K562 (cell line): ENCODE measurements at regions not wholly inside any gene's neighbourhood (a gene's known extent, or its start where the extent isn't known, plus 50 kb on each side); places are given as distances from the start of the nearest gene placed in this dataset.

Source experiments
- ATAC-seq: fragments of 200-7000 bp; cut with Tn5 transposase; 3 replicates; pipeline ENCODE4 v1.9.1; 2020; ENCODE audit warnings: moderate library complexity
- BruUV-seq: library from RNA; stranded (reverse); fragments of 400-500 nt; replicated peaks from 2 replicates; lab custom pipeline; 2021; lab: Mats Ljungman, UMichigan
- CTCF ChIA-PET: fragments of 300-600 bp; formaldehyde crosslinking; extraction: SDS; loops from one replicate; lab custom pipeline; 2021; ENCODE audit warnings: low intra/inter-chr PET ratio; lab: Yijun Ruan, JAX
- POLR2A ChIA-PET: fragments of 300-600, 350-650 bp; sonication (Branson Sonifier 250); formaldehyde crosslinking; extraction: SDS; loops from one replicate; lab custom pipeline; 2021; ENCODE audit warnings: antibody characterized with exemption, inconsistent platforms; lab: Yijun Ruan, JAX
- DNase-seq, 4 experiments: peaks; one replicate each; pipeline versions ENCODE4 v3.0.0 to v3.0.0-alpha.2; 2011 to 2018; ENCODE audit warnings: low spot score in 3 of 4, mixed read lengths in 3 of 4; ENCODE audit errors: extremely low read depth in 1 of 4
- FAIRE-seq: peaks from 2 replicates; lab custom pipeline; 2011; peaks lifted over from hg19 to GRCh38; lab: Jason Lieb, UNC
- H2AFZ ChIP-seq: 2 replicates; pipeline ENCODE4 v1.6.0; 2011; ENCODE audit warnings: low read depth, low read length, control low read depth, inconsistent platforms
- H3K27ac ChIP-seq: fragments of 200-600 bp; 3 replicates; pipeline ENCODE4 v1.8.0; 2011; ENCODE audit warnings: low read depth, mild to moderate bottlenecking, control low read depth, inconsistent platforms, low read length, moderate library complexity, mixed read lengths; ENCODE audit errors: extremely low read depth
- H3K27me3 ChIP-seq, 2 experiments: fragments of 300-600 bp in 1 of 2; 2 replicates in 1 of 2; 3 replicates in 1 of 2; pipeline versions ENCODE4 v1.6.0 to v1.8.0; 2011; ENCODE audit warnings: inconsistent platforms in 2 of 2, low read length in 2 of 2, mild to moderate bottlenecking in 1 of 2, mixed read lengths in 1 of 2, moderate library complexity in 1 of 2; ENCODE audit not compliant: control insufficient read depth in 2 of 2, insufficient read depth in 2 of 2
- H3K36me3 ChIP-seq: fragments of 300-600 bp; 3 replicates; pipeline ENCODE4 v1.8.0; 2011; ENCODE audit warnings: mild to moderate bottlenecking, low read length, inconsistent platforms; ENCODE audit not compliant: control insufficient read depth, insufficient read depth
- H3K4me1 ChIP-seq, 2 experiments: fragments of 200-600 bp in 1 of 2; replicated peaks in 1 of 2; 2 replicates in 1 of 2; 3 replicates in 1 of 2; pipeline versions ENCODE4 v1.5.1 to v1.8.0; 2011; ENCODE audit warnings: inconsistent platforms in 2 of 2, low read length in 2 of 2, mild to moderate bottlenecking in 1 of 2, mixed read lengths in 1 of 2, moderate library complexity in 1 of 2; ENCODE audit not compliant: control insufficient read depth in 2 of 2, insufficient read depth in 2 of 2
- H3K4me2 ChIP-seq: 2 replicates; pipeline ENCODE4 v1.6.1; 2011; ENCODE audit warnings: low read length, control low read depth, inconsistent platforms, mixed read lengths; ENCODE audit not compliant: insufficient read depth
- H3K4me3 ChIP-seq: fragments of 200-600 bp; sonication (generic), shearing (Covaris generic); 2 replicates; pipeline ENCODE4 v1.5.1; 2016; ENCODE audit warnings: control low read depth, inconsistent platforms
- H3K79me2 ChIP-seq: fragments of 200-600 bp; 3 replicates; pipeline ENCODE4 v1.8.0; 2011; ENCODE audit warnings: low read length, inconsistent platforms; ENCODE audit not compliant: control insufficient read depth, insufficient read depth
- H3K9ac ChIP-seq, 2 experiments: 2 replicates each; pipeline versions ENCODE4 v1.6.0 to v1.6.1; 2011; ENCODE audit warnings: low read depth in 2 of 2, low read length in 2 of 2, control low read depth in 1 of 2, inconsistent platforms in 1 of 2, mild to moderate bottlenecking in 1 of 2, mixed read lengths in 1 of 2; ENCODE audit not compliant: insufficient read depth in 1 of 2
- H3K9me1 ChIP-seq: one replicate; pipeline ENCODE4 v1.6.0; 2011; ENCODE audit warnings: inconsistent platforms, mild to moderate bottlenecking, low read length, moderate library complexity; ENCODE audit not compliant: control insufficient read depth, insufficient read depth
- H3K9me3 ChIP-seq: replicated peaks from 2 replicates; pipeline ENCODE4 v1.5.1; 2011; ENCODE audit warnings: low read depth, low read length, inconsistent platforms; ENCODE audit not compliant: control insufficient read depth, insufficient read depth
- H4K20me1 ChIP-seq: replicated peaks from 2 replicates; pipeline ENCODE4 v1.6.1; 2011; ENCODE audit warnings: low read length, inconsistent platforms, mixed read lengths; ENCODE audit not compliant: control insufficient read depth, insufficient read depth
- E2F1 ChIP-seq: sonication (generic); formaldehyde crosslinking; IDR thresholded peaks from 2 replicates; pipeline ENCODE4 v1.8.1; 2023; ENCODE audit warnings: mild to moderate bottlenecking, missing genetic modification reagents, moderate library complexity
- NFYB ChIP-seq: IDR thresholded peaks from 2 replicates; pipeline ENCODE4 v1.6.1; 2011; ENCODE audit warnings: mild to moderate bottlenecking, moderate library complexity; ENCODE audit not compliant: insufficient read length; ENCODE audit errors: extremely low read depth
- ZKSCAN3 ChIP-seq: fragments of 250-450 bp; sonication (Bioruptor Pico); IDR thresholded peaks from 2 replicates; pipeline ENCODE4 v1.4.0; 2020
- WGBS: fragments of 100-300 bp; shearing (Covaris generic); methylation state at CpG from one replicate; pipeline ENCODE4 v1.1.6; 2016; ENCODE audit warnings: low coverage, mixed read lengths; ENCODE audit not compliant: insufficient coverage; ENCODE audit errors: missing lambda C conversion rate; 5-methylcytosine and 5-hydroxymethylcytosine counted together
- in situ Hi-C: fragments of 300-500 bp; cut with MboI; formaldehyde crosslinking; loops from 4 replicates; pipeline ENCODE4 v1.15.0; 2018; ENCODE audit warnings: inconsistent platforms, mixed read lengths
- intact Hi-C: fragments of 100-400 bp; cut with micrococcal nuclease; formaldehyde crosslinking; loops from 2 replicates; pipeline ENCODE4 v1.14.2; 2022
- TF ChIP-seq, protein P1 (sequence below): fragments of 450-650 bp; conservative IDR thresholded peaks from 2 replicates; pipeline ENCODE4 v1.6.1; 2016; ENCODE audit warnings: missing genetic modification characterization, low read depth, mild to moderate bottlenecking, missing compliant biosample characterization, moderate library complexity

GRCh38 chr15:69592954-69593353, 140.3 kb downstream of the RPLP1 start:
- Histone ChIP-seq H3K79me2 (no peaks in the 10 kb centered on the region), H2AFZ (no peak overlapping the region), H4K20me1 (0 out of 2 replicates have a peak, but pooled peaks cover 4% of the 10 kb centered on the region), H3K9ac (no peak overlapping the region), H3K27me3 (peaks cover 3 to 37% of the 10 kb centered on the region in 2 experiments; a peak in 3 of 5 replicates), H3K4me1 (no peaks in the 10 kb centered on the region), H3K36me3 (no peaks in the 10 kb centered on the region), H3K9me1 (no peaks in the 10 kb centered on the region), H3K4me2 (no peak overlapping the region), H3K27ac (no peak overlapping the region)
- 3% methylated on average over 2 of the region's 2 CpGs for WGBS
- POLR2A ChIA-PET, result interaction anchor here (0.9 to 1.2 kb wide), 2 partner anchors 9 to 13 kb away, joined by 3 to 4 read pairs; no protein-coding TSS in a partner anchor
- CTCF ChIA-PET, result interaction anchor here (0.7 kb wide), 1 partner anchor 920 kb away, joined by 3 read pairs; no protein-coding TSS in a partner anchor
- peak; percentile 16 to 68 (median 66) for DNase-seq
- intact Hi-C loops, result no loop called here
- no peak for FAIRE-seq
- no peak for TF ChIP-seq ZKSCAN3
- peak; percentile 20 for TF ChIP-seq NFYB
- TF ChIP-seq, all 486 proteins: peak for 1
- BruUV-seq, result no TSS peak
- Histone ChIP-seq H3K9me3 (no peaks in the 10 kb centered on the region), H3K4me3 (no peak overlapping the region)
- peak; percentile 80 for ATAC-seq
- in situ Hi-C loops, result no loop called here

DNA sequence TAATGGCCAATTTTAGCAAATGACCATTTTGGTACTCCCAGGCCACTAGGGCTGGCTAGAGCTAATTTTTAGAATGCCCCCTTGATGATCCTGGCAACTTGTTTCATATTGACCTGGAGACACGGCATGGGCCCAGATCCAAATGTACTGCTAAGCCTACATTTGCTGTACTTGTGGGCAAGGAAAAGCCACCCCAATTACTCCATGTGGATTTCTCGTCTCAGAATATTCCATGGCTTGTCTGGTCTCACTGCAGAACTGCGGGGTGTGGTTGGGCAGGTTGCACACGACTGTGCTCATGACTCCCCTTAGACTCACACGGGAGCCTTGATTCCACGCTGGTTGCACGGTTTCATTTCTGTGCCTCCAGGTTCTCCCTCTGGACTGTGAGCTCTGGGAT, 140.9 kb downstream of the RPLP1 start:
- intact Hi-C loops, result no loop called here
- H3K79me2 ChIP-seq, result no peaks in the 10 kb centered on the region
- in situ Hi-C loops, result no loop called here
- H3K4me1 ChIP-seq, result no peaks in the 10 kb centered on the region
- POLR2A ChIA-PET, result interaction anchor here (0.9 to 1.2 kb wide), 2 partner anchors 10 to 12 kb away, joined by 3 to 4 read pairs; no protein-coding TSS in a partner anchor
- H3K9me1 ChIP-seq, result no peaks in the 10 kb centered on the region
- H4K20me1 ChIP-seq, result 0 out of 2 replicates have a peak, but pooled peaks cover 4% of the 10 kb centered on the region
- CTCF ChIA-PET, result interaction anchor here (0.7 kb wide), 1 partner anchor 919 kb away, joined by 3 read pairs; no protein-coding TSS in a partner anchor
- FAIRE-seq, result no peak
- H3K4me2 ChIP-seq, result no peak overlapping the region
- 0% methylated on average over 7 of the region's 7 CpGs for WGBS
- H3K36me3 ChIP-seq, result no peaks in the 10 kb centered on the region
- BruUV-seq, result no TSS peak
- H3K9me3 ChIP-seq, result no peaks in the 10 kb centered on the region
- H3K27ac ChIP-seq, result no peak overlapping the region
- H2AFZ ChIP-seq, result no peak overlapping the region
- no peak overlapping the region for H3K9ac ChIP-seq
- peaks cover 3 to 37% of the 10 kb centered on the region in 2 experiments; a peak in 3 of 5 replicates for H3K27me3 ChIP-seq
- H3K4me3 ChIP-seq, result no peak overlapping the region
- ATAC-seq, result no peak
- DNase-seq, result no peak
- TF ChIP-seq, protein P1, sequence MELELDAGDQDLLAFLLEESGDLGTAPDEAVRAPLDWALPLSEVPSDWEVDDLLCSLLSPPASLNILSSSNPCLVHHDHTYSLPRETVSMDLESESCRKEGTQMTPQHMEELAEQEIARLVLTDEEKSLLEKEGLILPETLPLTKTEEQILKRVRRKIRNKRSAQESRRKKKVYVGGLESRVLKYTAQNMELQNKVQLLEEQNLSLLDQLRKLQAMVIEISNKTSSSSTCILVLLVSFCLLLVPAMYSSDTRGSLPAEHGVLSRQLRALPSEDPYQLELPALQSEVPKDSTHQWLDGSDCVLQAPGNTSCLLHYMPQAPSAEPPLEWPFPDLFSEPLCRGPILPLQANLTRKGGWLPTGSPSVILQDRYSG (tag), result no peak
- no peak for TF ChIP-seq E2F1 (CRISPR knock-in tag)
